Panc1 (cell line): ENCODE measurements at regions not wholly inside any gene's neighbourhood (a gene's known extent, or its start where the extent isn't known, plus 50 kb on each side); places are given as distances from the start of the nearest gene placed in this dataset.

ENCODE experiments used
- ATAC-seq: fragments of 200-7000 bp; cut with Tn5 transposase; 2 replicates; pipeline ENCODE4 v1.9.1; 2020; ENCODE audit warnings: mild to moderate bottlenecking, moderate library complexity
- BruUV-seq: library from RNA; stranded (reverse); fragments of 400-500 nt; replicated peaks from 2 replicates; lab custom pipeline; 2021; lab: Mats Ljungman, UMichigan
- CTCF ChIA-PET: fragments of 300-600 bp; sonication (Branson Sonifier 250); formaldehyde crosslinking; loops from one replicate; lab custom pipeline; 2022; ENCODE audit warnings: antibody characterized with exemption; lab: Charles Lee
- POLR2A ChIA-PET: fragments of 300-600 bp; sonication (Branson Sonifier 250); formaldehyde crosslinking; loops from one replicate; lab custom pipeline; 2022; ENCODE audit warnings: antibody characterized with exemption; lab: Charles Lee
- DNase-seq: peaks from one replicate; pipeline ENCODE4 v3.0.0-alpha.2; 2010; ENCODE audit warnings: low read depth, low spot score
- H3K27ac ChIP-seq: 2 replicates; pipeline ENCODE4 v1.5.1; 2011; ENCODE audit warnings: mild to moderate bottlenecking, low read length, inconsistent platforms
- H3K27me3 ChIP-seq: fragments of 200-500 bp; sonication (Bioruptor generic); 2 replicates; pipeline ENCODE4 v1.6.0; 2014; ENCODE audit warnings: low read length, inconsistent platforms; ENCODE audit not compliant: control insufficient read depth, insufficient read depth
- H3K36me3 ChIP-seq: fragments of 200-500 bp; sonication (Bioruptor generic); 2 replicates; pipeline ENCODE4 v1.5.1; 2014; ENCODE audit warnings: inconsistent platforms, mild to moderate bottlenecking, low read length, moderate library complexity; ENCODE audit not compliant: control insufficient read depth, insufficient read depth
- H3K4me1 ChIP-seq: 2 replicates; pipeline ENCODE4 v1.5.1; 2011; ENCODE audit warnings: inconsistent platforms, mild to moderate bottlenecking, low read length, moderate library complexity; ENCODE audit not compliant: control insufficient read depth, insufficient read depth
- H3K4me3 ChIP-seq, 2 experiments: 2 replicates each; pipeline ENCODE4 v1.5.1; 2011 to 2012; ENCODE audit warnings: low read depth in 2 of 2, low read length in 2 of 2, mild to moderate bottlenecking in 2 of 2, inconsistent platforms in 1 of 2, moderate library complexity in 1 of 2
- H3K9me3 ChIP-seq: fragments of 200-500 bp; sonication (Bioruptor generic); 2 replicates; pipeline ENCODE4 v1.5.1; 2014; ENCODE audit warnings: low read depth, mild to moderate bottlenecking, inconsistent platforms, low read length, moderate library complexity; ENCODE audit not compliant: control insufficient read depth, insufficient read depth
- CTCF ChIP-seq: fragments of 450-650 bp; IDR thresholded peaks from 2 replicates; pipeline ENCODE4 v1.5.1; 2017; ENCODE audit warnings: mild to moderate bottlenecking
- POLR2AphosphoS5 ChIP-seq: IDR thresholded peaks from 2 replicates; pipeline ENCODE4 v1.6.1; 2012; ENCODE audit warnings: mild to moderate bottlenecking, low read depth, low read length, moderate library complexity
- REST ChIP-seq, 2 experiments: IDR thresholded peaks; 2 replicates each; pipeline ENCODE4 v1.6.1; 2011 to 2012; ENCODE audit warnings: low read depth in 2 of 2, control low read depth in 1 of 2, low read length in 1 of 2, mild to moderate bottlenecking in 1 of 2, moderate library complexity in 1 of 2; ENCODE audit not compliant: insufficient read depth in 1 of 2
- SIN3A ChIP-seq: IDR thresholded peaks from 2 replicates; pipeline ENCODE4 v1.6.1; 2012; ENCODE audit warnings: low read depth, mild to moderate bottlenecking, low read length, moderate library complexity, borderline replicate concordance; ENCODE audit not compliant: insufficient read depth
- TCF7L2 ChIP-seq: IDR thresholded peaks from 2 replicates; pipeline ENCODE4 v1.6.1; 2011; ENCODE audit warnings: mild to moderate bottlenecking, low read depth, low read length, inconsistent platforms
- in situ Hi-C: cut with HindIII; loops from 2 replicates; pipeline ENCODE4 v1.10.0; 2016; ENCODE audit warnings: low sequenced_read_pairs, low pct_unique_long_range_greater_than_20kb
- intact Hi-C: fragments of 100-400 bp; cut with micrococcal nuclease; formaldehyde crosslinking; loops from one replicate; pipeline ENCODE4 v1.10.0; 2022; ENCODE audit not compliant: unreplicated experiment

- H3K4me1 ChIP-seq = no peaks in the 10 kb centered on the region
- ATAC-seq (no peak), DNase-seq (no peak)
- CTCF ChIA-PET = no interaction called here
- no peaks in the 10 kb centered on the region for H3K27me3 ChIP-seq
- H3K9me3 ChIP-seq = no peaks in the 10 kb centered on the region
- no TSS peak for BruUV-seq
- POLR2A ChIA-PET = no interaction called here
- in situ Hi-C loops (no loop called here), intact Hi-C loops (no loop called here)
- H3K36me3 ChIP-seq = no peaks in the 10 kb centered on the region
- TF ChIP-seq REST (IDR thresholded peaks at IDR 0.05; ENCODE audit: insufficient read depth in 1 of 2, low read depth in 2 of 2, low read length in 1 of 2) (no peak), SIN3A (no peak), TCF7L2 (no peak), CTCF (no peak), POLR2AphosphoS5 (no peak)
- no peak overlapping the region for H3K27ac ChIP-seq
- no peak overlapping the region for H3K4me3 ChIP-seq
These were observed 1034.0 kb upstream of the EEF2KMT start for GRCh38 chr16:6131526-6132050.

- Histone ChIP-seq H3K36me3 (no peaks in the 10 kb centered on the region), H3K9me3 (no peaks in the 10 kb centered on the region), H3K27me3 (no peaks in the 10 kb centered on the region), H3K4me3 (no peak overlapping the region), H3K27ac (no peak overlapping the region), H3K4me1 (no peaks in the 10 kb centered on the region)
- CTCF ChIA-PET = no interaction called here
- TF ChIP-seq SIN3A = no peak
- TF ChIP-seq REST (IDR thresholded peaks at IDR 0.05; ENCODE audit: insufficient read depth in 1 of 2, low read depth in 2 of 2, low read length in 1 of 2) = no peak
- TF ChIP-seq CTCF = no peak
- TF ChIP-seq POLR2AphosphoS5 = no peak
- TF ChIP-seq TCF7L2 = no peak
- POLR2A ChIA-PET = no interaction called here
- intact Hi-C loops = no loop called here
- DNase-seq (no peak), ATAC-seq (no peak)
- in situ Hi-C loops = no loop called here
- BruUV-seq = no TSS peak
These were observed 1028.1 kb upstream of the EEF2KMT start for GRCh38 chr16:6125483-6126259.
